ENCODE measurements at regions not wholly inside any gene's neighbourhood (a gene's known extent, or its start where the extent isn't known, plus 50 kb on each side); places are given as distances from the start of the nearest gene placed in this dataset.
A peak's percentile ranks its signal among the peaks of the same experiment; 100 is the strongest.
"Not testable (repeated sequence)": the region's sequence is repeated elsewhere in the genome, so short reads cannot be mapped to it uniquely, and the experiment has no call there.

GRCh38 chr14:35174342-35174741, 52.0 kb downstream of the PRORP start:
- H3K4me3 ChIP-seq (replicated peaks; ENCODE audit: low read depth, low read length) = no peak overlapping the region
- no peak for TF ChIP-seq CTCF (IDR thresholded peaks at IDR 0.05; ENCODE audit: low read length, missing control alignments)
- no peak for DNase-seq (ENCODE audit: low read depth)

- no peak overlapping the region for H3K4me3 ChIP-seq (replicated peaks; ENCODE audit: low read depth, low read length)
- no peak for DNase-seq (ENCODE audit: low read depth)
- TF ChIP-seq CTCF (IDR thresholded peaks at IDR 0.05; ENCODE audit: low read length, missing control alignments) = no peak
Measured at GRCh38 chr14:35180179-35180578, 57.8 kb downstream of the PRORP start.

- not testable (repeated sequence) for DNase-seq (ENCODE audit: low read depth); H3K4me3 ChIP-seq (replicated peaks; ENCODE audit: low read depth, low read length)
Measured at GRCh38 chr14:35184891-35185290, 62.5 kb downstream of the PRORP start.

GRCh38 chr14:35189422-35189821, 67.1 kb downstream of the PRORP start:
- no peak for TF ChIP-seq CTCF (IDR thresholded peaks at IDR 0.05; ENCODE audit: low read length, missing control alignments)
- DNase-seq (ENCODE audit: low read depth) = no peak
- H3K4me3 ChIP-seq (replicated peaks; ENCODE audit: low read depth, low read length) = no peak overlapping the region

- no peak overlapping the region for H3K4me3 ChIP-seq (replicated peaks; ENCODE audit: low read depth, low read length)
- TF ChIP-seq CTCF (IDR thresholded peaks at IDR 0.05; ENCODE audit: low read length, missing control alignments) = no peak
- no peak for DNase-seq (ENCODE audit: low read depth)
Measured at GRCh38 chr14:35193161-35193560, 70.8 kb downstream of the PRORP start.

- not testable (repeated sequence) for H3K4me3 ChIP-seq (replicated peaks; ENCODE audit: low read depth, low read length); DNase-seq (ENCODE audit: low read depth)
Measured at GRCh38 chr14:35194183-35194582, 71.8 kb downstream of the PRORP start.

- DNase-seq (ENCODE audit: low read depth) = no peak
- no peak overlapping the region for H3K4me3 ChIP-seq (replicated peaks; ENCODE audit: low read depth, low read length)
Measured at GRCh38 chr14:35196571-35196970, 74.2 kb downstream of the PRORP start.

GRCh38 chr14:35197015-35197414, 74.7 kb downstream of the PRORP start:
- peak; percentile 55 for DNase-seq (ENCODE audit: low read depth)

More at GRCh38 chr14:35196571-35196970, 74.2 kb downstream of the PRORP start:
- TF ChIP-seq CTCF (IDR thresholded peaks at IDR 0.05; ENCODE audit: low read length, missing control alignments) = no peak

More at GRCh38 chr14:35197015-35197414, 74.7 kb downstream of the PRORP start:
- TF ChIP-seq CTCF (IDR thresholded peaks at IDR 0.05; ENCODE audit: low read length, missing control alignments) = no peak
- no peak overlapping the region for H3K4me3 ChIP-seq (replicated peaks; ENCODE audit: low read depth, low read length)

All from fibroblast of pulmonary artery (primary cell).